ENCODE measurements at regions not wholly inside any gene's neighbourhood (a gene's known extent, or its start where the extent isn't known, plus 50 kb on each side); places are given as distances from the start of the nearest gene placed in this dataset.
"Not testable (repeated sequence)": the region's sequence is repeated elsewhere in the genome, so short reads cannot be mapped to it uniquely, and the experiment has no call there.

GRCh38 chr5:3339092-3339797 lies 256.4 kb upstream of the IRX1 start:
- DNase-seq, result no peak

GRCh38 chr5:3337812-3338541 lies 257.7 kb upstream of the IRX1 start:
- no peak for DNase-seq

- DNase-seq, result no peak
Observed at GRCh38 chr5:3336666-3337065, 259.0 kb upstream of the IRX1 start.

- no peak for DNase-seq
Observed at GRCh38 chr5:3335301-3335700, 260.3 kb upstream of the IRX1 start.

- DNase-seq, result no peak
Observed at GRCh38 chr5:3333836-3334235, 261.8 kb upstream of the IRX1 start.

GRCh38 chr5:3333105-3333504 lies 262.5 kb upstream of the IRX1 start:
- DNase-seq, result no peak

GRCh38 chr5:3331819-3332218 lies 263.8 kb upstream of the IRX1 start:
- DNase-seq, result no peak

GRCh38 chr5:3330442-3330841 lies 265.2 kb upstream of the IRX1 start:
- no peak for DNase-seq

- no peak for DNase-seq
Observed at GRCh38 chr5:3329427-3329826, 266.2 kb upstream of the IRX1 start.

- DNase-seq, result no peak
Observed at GRCh38 chr5:3326841-3327232, 268.8 kb upstream of the IRX1 start.

- DNase-seq, result no peak
Observed at GRCh38 chr5:3325972-3326840, 269.4 kb upstream of the IRX1 start.

- DNase-seq, result no peak
Observed at GRCh38 chr5:3325201-3325971, 270.2 kb upstream of the IRX1 start.

- DNase-seq, result no peak
Observed at GRCh38 chr5:3324421-3325101, 271.1 kb upstream of the IRX1 start.

- not testable (repeated sequence) for DNase-seq
Observed at GRCh38 chr5:3323966-3324365, 271.7 kb upstream of the IRX1 start.

GRCh38 chr5:3323144-3323543 lies 272.5 kb upstream of the IRX1 start:
- no peak for DNase-seq

GRCh38 chr5:3322642-3323041 lies 273.0 kb upstream of the IRX1 start:
- DNase-seq, result no peak

GRCh38 chr5:3321923-3322322 lies 273.7 kb upstream of the IRX1 start:
- no peak for DNase-seq

- no peak for DNase-seq
Observed at GRCh38 chr5:3321119-3321760, 274.4 kb upstream of the IRX1 start.

GRCh38 chr5:3320317-3320875 lies 275.2 kb upstream of the IRX1 start:
- DNase-seq, result no peak

GRCh38 chr5:3317051-3317795 lies 278.4 kb upstream of the IRX1 start:
- DNase-seq, result no peak

- no peak for DNase-seq
Observed at GRCh38 chr5:3313569-3313968, 282.1 kb upstream of the IRX1 start.
